ENCODE measurements at regions not wholly inside any gene's neighbourhood (a gene's known extent, or its start where the extent isn't known, plus 50 kb on each side); places are given as distances from the start of the nearest gene placed in this dataset.

DNA sequence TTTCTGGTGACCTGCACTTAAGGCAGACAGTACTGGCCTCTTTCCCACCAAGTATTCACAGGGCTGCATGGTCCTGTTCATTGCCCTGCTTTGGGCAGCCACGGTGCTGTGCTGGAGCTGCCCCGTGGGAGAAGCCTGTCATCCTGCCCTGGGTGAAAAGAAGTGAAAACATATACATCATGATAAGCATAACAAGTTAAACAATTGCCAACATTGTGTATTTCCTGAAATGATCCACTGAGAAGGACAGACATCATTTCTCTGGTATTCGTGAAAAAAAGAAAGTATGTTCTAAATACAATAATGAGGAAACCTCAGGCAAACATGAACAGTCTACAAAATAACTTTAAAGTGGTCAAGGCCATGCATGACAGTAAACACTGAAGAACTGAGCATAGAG lies 393.1 kb downstream of the TMEM135 start:
- DNase-seq (ENCODE audit: low read depth in 2 of 2) = peak in 1 of 2 donors; percentile 43

DNA sequence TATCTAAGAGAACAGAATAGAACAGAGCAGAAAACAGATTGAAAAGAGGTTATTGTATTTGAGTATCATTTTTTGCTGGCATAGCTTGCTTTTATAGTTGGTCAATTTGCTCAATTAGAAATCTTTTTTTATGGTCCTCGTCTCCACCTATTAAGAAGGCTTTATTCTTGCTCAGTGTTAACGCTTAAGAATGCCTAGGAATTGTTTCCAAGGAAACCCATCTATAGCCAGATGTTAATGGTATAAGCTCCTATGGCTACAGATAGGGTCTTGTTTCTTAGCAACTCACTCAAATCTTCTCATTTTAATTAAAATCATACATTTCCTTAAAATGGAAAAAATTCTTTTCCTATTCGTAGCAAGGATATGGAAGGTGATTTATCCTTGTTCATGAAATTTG lies 392.3 kb downstream of the TMEM135 start:
- DNase-seq (ENCODE audit: low read depth in 2 of 2) = no peak

DNA sequence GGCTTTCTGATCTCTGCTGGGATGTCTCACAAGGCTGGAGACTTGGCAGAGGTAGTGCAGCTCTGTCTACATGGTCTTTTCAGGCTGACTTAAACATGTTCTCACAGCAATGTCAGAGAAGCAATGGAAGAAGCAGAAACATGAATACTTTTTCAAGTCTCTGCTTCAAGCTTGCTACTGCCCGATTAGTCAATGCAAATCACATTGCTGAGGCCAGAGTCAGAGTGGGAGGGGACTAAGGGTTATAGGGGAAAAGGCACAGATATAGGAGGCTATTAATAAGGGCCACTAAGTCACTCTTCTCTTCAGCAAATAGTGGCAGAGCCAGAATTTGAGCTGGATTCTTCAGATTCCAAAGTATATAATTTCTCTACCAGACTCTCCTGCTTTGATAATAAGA lies 390.5 kb downstream of the TMEM135 start:
- DNase-seq (ENCODE audit: low read depth in 2 of 2) = no peak

DNA sequence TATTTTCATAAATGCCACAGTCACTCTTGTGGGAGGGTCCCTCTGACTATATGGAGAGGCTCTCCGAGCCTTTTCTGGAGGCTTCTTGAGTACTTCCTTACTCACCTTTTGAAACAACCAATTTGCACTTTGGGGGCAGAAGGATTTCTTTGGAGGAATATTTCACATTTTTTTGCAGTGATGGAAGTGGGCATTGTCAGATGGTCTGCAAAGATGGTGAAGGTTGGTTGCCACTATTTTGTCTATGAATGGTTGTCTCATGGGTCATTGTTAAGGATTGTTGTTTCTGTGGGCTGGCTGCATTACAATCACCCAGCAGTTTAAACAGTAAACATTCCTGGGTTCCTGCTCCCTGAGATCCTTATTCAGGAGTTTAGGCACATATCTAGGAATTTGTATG lies 388.2 kb downstream of the TMEM135 start:
- no peak for DNase-seq (ENCODE audit: low read depth in 2 of 2)

DNA sequence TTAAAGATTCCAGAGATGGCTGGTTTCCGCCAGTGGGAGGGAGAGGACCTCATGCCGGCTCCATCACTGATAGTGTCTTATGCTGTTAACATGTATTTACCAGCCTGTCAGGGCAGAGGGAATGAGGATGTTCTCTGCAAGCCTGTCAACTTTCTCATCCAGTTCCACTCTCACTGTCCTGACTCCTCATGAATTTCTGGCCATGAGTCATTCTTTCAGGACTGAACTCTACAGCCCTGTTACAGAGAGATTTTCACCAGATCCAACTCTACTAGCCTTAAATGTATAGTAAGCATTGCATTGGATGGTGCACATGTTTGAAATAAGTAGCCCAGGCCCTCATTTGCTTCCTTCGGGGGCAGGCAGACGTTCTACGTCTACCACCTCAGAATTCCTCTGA lies 387.7 kb downstream of the TMEM135 start:
- DNase-seq (ENCODE audit: low read depth in 2 of 2) = no peak

DNA sequence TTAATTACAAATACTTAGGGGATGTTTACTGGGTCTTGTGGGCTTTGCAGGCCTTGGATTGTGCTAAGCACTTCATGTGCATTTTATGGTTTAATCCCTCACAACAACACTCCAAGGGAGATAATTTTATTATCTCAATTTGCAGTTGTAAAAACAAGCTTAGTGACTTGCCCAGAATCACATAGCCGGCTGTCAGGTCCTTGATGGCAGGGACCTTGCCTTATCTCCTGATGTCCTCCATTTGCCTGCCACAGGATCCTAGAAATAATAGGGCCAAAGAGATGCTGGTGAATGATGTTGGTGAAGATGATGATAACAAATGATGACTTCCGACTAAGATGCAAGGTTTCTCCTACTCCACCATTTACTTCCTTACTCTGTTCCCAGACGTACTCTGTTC lies 385.4 kb downstream of the TMEM135 start:
- DNase-seq (ENCODE audit: low read depth in 2 of 2) = no peak

DNA sequence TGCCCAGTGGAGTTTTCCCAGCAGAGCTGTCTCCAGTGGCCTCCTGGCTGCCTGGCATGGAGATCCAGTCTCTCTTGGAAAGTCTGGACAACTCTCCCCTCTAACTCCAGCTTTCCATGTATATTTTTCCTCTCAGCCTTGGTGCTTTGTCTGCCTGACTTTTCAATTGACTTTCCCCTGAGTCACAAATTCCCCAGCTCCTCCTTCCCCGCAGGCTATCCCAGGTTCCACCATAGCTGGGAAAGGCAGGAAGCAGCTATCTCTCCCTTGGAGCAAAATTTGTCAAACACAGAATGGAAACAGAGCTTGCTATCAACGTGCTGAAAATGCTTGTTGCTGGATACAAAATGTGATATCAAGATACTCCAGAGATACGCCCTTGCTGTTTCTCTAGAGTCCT lies 384.8 kb downstream of the TMEM135 start:
- no peak for DNase-seq (ENCODE audit: low read depth in 2 of 2)

DNA sequence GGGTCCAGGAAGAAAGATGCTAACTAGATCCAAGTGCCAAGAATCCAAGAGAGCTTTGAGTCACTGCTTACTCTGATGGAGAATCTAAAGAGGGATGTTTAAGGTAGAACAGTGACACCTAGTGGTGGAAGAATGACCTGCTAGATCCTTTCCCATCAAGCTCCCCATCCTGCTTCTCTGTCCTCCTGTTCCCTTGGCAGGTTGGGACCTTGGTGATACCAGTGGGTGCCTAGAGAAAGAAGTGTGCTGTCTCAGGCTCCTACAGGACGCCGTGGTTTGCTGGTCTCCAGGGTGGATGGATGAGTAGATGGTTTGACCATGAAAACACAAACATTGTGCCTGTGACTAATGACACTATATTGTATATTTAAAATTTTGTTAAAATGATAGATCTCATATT lies 383.7 kb downstream of the TMEM135 start:
- peak; percentile 79 to 88 for DNase-seq (ENCODE audit: low read depth in 2 of 2)

DNA sequence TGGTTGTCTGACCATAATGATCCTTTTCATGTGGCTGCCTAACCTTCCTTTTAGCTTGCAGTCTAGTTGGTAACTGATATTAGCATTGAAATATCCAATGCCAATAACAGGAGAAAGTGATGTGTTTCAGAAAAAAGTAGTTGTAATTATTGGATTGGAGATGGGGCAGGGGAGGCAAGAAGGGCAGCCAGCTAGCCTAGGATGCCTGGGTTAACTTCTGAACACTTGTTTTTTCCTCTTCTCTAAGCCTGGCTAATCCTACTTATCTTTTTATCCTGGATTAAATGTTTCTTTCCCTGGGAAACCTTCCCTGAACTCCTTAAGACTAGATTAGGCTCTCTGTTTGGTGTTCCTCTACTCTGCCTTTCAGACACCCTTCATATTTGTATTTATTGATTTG lies 380.2 kb downstream of the TMEM135 start:
- no peak for DNase-seq (ENCODE audit: low read depth in 2 of 2)

DNA sequence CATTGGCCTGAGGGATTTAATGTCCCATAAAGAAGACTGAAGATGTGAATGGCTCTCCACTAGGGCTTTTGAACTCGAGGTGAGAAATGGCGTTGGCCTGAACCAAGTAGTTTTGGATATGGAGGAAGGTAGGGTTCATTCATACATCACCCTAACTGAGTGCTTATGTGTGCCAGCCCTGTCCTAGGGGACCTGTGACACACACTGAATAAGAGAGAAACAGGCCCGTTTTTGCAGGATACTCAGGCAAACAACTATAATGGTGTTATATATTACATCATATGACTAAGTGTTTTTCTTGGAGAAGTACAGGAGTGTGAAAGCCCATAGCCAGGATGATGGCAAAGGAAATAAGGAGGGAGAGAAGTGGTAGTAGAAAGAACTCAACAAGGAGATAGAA lies 368.1 kb downstream of the TMEM135 start:
- peak in 1 of 2 donors; percentile 14 for DNase-seq (ENCODE audit: low read depth in 2 of 2)

DNA sequence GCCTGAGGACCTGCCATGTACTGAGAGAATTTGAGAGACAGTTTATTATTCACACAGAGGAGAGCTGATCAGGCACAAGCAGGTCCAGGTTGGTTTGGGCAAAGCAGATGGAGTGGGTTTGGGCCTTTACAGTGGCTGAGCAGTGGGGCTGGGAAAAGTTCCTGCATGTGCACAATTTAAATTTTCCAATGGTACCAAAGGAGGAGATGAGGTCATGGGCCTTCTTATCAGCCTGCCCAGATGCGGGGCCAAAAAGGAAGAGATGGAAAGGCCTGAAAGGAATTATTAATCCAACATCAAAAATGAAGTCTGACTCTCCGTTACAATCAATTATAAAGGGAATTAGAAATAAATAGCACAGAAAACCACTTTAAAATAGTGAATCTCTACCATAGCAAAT lies 367.6 kb downstream of the TMEM135 start:
- peak in 1 of 2 donors; percentile 3 for DNase-seq (ENCODE audit: low read depth in 2 of 2)

DNA sequence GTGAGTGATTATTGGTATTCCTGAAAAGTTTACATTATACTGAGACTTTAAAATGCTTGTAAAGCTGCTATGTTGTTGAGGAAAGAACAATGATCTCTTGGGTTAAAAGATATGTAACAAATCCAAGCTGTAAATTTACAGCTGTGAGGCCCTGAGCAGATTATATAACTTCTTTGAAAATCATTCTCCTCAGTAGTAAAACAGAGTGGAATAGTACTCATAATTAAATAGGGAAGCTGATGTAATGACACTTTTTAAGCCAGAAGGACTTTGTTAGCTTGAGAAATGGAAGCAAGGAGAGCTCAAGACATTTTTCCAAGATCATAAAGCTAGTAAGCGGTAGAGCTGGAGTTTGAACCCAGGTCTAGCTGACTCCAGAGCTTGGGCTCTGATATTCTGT lies 363.9 kb downstream of the TMEM135 start:
- no peak for DNase-seq (ENCODE audit: low read depth in 2 of 2)

DNA sequence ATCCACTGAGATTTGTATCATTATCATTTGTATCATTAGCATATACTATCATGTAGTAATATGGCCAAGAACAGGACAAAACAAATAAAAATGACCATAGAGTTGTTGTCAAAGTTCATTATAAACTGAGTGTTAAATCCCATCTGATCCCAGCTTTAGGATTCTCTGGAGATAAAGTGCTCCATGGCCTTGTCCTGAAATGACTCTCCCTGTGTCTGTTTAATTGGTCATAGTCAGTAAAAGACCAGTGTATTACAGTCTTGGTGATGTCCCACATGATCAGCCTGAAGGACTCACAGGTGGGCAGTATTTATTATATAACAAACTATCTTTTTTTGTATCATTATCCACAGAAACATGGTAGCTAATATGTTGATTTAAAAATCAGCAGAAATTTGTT lies 361.6 kb downstream of the TMEM135 start:
- DNase-seq (ENCODE audit: low read depth in 2 of 2) = no peak

DNA sequence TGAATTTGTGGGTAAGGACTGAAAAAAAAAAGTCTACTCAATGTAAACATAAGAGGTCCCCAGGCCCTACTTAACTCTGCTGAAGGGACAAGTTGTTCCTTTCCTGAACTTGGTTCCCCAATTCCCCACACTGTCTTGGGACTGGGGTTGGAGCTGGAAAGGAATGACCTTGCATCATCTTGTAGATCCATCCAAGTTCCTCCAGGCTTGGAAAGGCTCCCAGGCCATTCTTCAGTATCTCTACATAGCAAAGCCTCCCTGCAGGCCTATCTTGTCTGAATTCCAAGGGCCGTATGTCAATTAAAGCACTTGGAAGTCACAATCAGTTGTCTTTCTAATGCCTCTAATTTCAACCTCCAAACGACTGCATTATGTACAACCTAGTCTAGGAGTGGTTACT lies 361.2 kb downstream of the TMEM135 start:
- DNase-seq (ENCODE audit: low read depth in 2 of 2) = no peak

DNA sequence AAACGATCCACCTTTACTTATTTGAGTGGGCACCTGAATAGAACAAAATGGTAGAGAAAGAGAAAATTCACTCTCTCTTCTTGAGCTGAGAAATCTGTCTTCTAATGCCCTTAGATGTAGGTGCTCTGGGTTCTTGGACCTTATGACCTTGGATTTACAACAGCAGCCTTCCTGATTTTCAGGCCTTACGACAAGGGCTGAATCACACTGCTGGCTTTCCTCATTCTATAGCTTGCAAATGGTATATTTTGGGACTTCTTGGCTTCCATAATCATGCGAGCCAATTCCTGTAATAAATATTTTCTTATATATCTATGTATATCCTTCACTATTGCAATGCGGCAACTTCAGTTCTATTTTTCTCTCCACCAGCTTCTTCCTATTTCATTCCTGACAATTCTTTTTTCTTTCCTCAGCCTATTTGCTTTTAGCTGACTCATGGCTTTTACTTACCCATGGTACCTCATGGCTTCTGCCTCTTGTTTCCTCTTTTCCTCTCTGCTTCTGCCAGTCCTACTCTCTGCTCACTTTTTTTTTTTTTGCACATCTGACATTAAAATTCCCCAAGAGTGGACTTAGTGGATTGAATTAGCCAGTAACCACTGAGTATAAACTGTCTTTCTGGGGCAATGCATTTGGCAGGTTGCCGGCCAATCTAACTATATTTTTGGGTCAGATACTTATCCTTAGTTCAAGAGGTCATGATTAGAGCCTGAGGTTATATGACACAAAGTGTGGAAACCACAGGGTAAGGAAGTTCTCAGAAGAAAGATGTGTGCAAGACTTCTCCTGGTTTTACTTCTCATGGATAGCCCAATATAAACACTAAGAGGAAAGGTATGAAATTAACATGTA lies 359.5 kb downstream of the TMEM135 start:
- no peak for DNase-seq (ENCODE audit: low read depth in 2 of 2)

DNA sequence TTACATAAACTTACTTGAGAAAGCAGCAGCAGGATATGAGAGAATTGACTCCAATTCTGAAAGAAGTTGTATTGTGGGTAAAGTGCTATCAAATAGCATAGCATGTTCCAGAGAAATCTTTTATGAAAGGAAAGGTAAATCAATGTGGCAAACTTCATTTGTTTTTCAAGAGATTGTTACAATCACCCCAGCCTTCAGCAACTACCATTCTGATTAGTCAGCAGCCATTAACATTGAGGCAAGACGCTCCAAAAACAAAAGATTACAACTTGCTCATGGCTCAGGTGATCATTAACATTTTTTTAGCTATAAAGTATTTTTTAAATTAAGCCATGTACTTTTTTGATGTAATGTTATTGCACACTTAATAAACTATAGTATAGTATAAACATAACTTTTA lies 357.2 kb downstream of the TMEM135 start:
- no peak for DNase-seq (ENCODE audit: low read depth in 2 of 2)

DNA sequence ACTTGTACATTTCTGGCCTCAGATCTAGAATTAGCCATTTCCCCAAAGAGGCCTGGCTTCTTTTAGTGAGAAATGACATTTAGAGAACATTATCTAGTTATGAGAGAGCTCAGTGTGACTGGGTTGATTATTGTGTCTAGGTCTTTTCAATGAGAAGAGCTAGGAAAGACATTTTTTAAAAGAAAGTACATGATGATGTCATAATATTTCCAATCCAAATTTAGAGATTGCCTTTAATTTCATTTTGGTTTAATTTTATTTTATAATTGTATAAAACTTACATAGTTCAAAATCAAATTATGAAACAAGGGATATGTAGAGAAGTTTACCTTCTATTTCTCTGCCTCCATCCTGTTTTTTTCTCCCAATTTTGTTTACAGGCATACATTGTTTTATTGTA lies 354.9 kb downstream of the TMEM135 start:
- no peak for DNase-seq (ENCODE audit: low read depth in 2 of 2)

DNA sequence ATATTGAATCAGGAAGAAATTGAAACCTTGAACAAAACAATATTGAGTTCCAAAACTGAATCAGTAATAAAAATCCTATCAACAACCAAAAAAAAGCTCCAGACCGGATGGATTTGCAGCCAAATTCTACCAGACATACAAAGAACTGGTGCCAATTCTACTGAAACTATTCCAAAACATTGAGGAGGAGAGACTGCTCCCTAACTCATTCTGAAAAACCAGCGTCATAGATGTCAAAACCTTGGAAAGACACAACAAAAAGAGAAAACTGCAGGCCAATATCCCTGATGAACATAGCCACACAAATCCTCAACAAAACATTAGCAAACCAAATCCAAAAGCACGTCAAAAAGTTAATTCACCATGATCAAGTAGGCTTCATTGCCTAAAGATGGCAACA lies 353.8 kb downstream of the TMEM135 start:
- DNase-seq (ENCODE audit: low read depth in 2 of 2) = peak in 1 of 2 donors; percentile 15

DNA sequence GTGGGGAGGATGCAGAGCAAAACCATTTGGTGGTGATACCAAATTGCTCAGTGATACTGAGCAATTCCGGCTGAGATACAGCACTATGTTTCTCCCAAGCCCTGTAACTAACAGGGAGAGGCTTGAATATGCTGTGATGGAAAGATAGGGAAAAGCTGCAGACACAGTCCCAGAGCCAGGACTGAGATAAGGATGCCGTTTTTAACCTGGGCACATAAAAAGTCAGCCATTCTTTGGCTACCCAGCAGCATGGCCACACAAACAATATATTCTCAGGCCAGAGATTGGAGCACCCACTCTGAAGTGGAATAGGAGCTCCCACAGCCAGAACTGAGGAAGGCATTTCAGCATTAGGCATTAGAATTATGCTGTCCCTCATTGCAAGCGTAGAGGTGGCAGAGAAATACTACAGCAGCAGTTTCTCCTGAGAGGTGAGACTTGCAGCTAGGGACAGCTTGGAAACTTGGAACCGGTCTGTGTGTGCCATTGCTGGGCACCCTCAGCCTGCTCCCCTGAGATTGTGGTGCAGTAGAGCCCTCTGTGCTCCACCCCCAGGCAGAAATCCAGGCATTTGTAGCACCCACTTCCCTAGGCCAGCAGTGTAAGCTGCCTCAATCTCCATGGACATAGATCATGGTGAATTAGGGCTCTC lies 346.5 kb downstream of the TMEM135 start:
- DNase-seq (ENCODE audit: low read depth in 2 of 2) = no peak

DNA sequence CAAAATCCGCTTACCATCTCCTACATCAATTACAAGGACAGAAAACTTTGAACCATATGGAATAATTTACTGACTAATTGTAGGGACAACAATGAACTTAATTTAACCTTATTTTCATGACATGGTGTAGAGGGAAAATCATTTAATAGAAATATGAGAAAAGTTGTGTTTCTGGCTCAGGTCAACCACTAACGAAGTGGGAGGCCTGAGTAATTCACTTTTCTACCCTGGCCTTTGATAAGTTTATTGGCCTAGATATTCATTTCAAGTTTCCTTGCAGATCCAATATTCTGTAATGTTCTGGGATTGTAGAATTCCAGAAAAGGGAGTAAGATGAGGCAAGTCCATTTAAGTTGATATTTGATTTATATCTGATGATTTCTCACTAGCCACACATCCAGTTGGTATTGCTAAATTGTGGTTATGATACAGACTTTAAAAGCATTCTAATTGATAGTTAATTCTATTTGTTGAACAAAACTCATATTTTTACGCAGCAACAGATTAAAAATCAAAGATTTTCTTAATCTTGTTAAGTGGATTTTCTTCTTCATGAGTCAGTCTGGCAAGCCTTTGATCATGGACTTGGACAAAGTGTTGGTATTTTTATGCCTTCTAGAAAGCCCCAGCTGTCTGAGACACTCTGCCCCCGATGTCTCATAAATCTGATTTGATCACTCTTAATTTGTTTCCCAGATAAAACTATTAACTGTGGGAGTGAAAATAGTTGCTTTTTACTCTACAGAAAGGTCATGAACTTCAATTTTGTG lies 336.5 kb downstream of the TMEM135 start:
- no peak for DNase-seq (ENCODE audit: low read depth in 2 of 2)

Measured in dermis microvascular lymphatic vessel endothelial cell (primary cell).